ENCODE measurements at regions not wholly inside any gene's neighbourhood (a gene's known extent, or its start where the extent isn't known, plus 50 kb on each side); places are given as distances from the start of the nearest gene placed in this dataset.

DNA sequence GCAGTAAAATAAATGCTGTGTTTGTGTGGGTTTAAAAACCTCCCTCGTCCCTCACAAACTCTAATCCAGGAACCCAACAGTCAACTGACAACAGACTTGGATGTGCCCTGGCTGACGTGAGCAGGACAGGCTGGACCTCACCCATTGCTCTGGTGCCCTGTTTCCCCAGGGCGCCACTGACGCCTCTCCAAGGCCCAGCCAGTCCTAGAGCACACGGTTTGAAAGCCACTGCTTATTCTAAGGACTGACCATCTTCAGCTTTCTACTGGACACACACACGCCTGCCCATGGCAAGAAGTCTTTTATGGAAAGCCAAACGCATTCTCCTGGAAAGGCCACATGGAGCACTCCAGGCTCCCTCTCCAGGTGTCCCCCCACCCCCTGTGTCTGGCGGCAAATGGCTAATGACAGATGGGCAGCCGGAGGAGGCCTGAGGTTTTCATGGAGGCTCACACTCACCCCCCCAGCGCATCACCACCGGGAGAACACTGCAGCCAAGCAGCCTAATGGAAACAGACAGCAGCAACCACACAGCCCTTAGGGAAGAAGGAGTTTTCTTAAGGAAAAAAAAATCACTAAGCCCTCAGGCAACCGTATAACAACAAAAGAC is 319.2 kb downstream of the SOX9 start:
- Histone ChIP-seq H3K27me3 (ENCODE audit: insufficient read depth, low read length, poor library complexity, severe bottlenecking) (no peaks in the 10 kb centered on the region), H3K4me2 (ENCODE audit: low read depth, low read length, poor library complexity, severe bottlenecking) (no peak overlapping the region), H3K79me2 (ENCODE audit: insufficient read depth, low read length) (no peaks in the 10 kb centered on the region), H3K4me3 (ENCODE audit: low read length, poor library complexity, severe bottlenecking) (no peak overlapping the region), H3K9ac (ENCODE audit: low read depth, low read length, poor library complexity, severe bottlenecking) (no peak overlapping the region), H2AFZ (ENCODE audit: low read length) (no peak overlapping the region), H3K4me1 (ENCODE audit: insufficient read depth, low read length, poor library complexity, severe bottlenecking) (no peaks in the 10 kb centered on the region), H3K9me3 (ENCODE audit: insufficient read depth, low read depth, low read length) (peaks cover 10% of the 10 kb centered on the region; the same call in 1 of the 2 replicates), H3F3A (ENCODE audit: low read depth) (no peaks in the 10 kb centered on the region), H3K9me2 (replicated peaks; ENCODE audit: low read depth, low read length) (no peaks in the 10 kb centered on the region), H3K36me3 (ENCODE audit: insufficient read depth, low read length) (no peaks in the 10 kb centered on the region), H4K20me1 (ENCODE audit: insufficient read depth, low read length, poor library complexity, severe bottlenecking) (no peaks in the 10 kb centered on the region)
- TF ChIP-seq, protein P1, sequence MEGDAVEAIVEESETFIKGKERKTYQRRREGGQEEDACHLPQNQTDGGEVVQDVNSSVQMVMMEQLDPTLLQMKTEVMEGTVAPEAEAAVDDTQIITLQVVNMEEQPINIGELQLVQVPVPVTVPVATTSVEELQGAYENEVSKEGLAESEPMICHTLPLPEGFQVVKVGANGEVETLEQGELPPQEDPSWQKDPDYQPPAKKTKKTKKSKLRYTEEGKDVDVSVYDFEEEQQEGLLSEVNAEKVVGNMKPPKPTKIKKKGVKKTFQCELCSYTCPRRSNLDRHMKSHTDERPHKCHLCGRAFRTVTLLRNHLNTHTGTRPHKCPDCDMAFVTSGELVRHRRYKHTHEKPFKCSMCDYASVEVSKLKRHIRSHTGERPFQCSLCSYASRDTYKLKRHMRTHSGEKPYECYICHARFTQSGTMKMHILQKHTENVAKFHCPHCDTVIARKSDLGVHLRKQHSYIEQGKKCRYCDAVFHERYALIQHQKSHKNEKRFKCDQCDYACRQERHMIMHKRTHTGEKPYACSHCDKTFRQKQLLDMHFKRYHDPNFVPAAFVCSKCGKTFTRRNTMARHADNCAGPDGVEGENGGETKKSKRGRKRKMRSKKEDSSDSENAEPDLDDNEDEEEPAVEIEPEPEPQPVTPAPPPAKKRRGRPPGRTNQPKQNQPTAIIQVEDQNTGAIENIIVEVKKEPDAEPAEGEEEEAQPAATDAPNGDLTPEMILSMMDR (conservative IDR thresholded peaks at IDR 0.05; ENCODE audit: low read length): no peak
- TF ChIP-seq EZH2phosphoT487 (IDR thresholded peaks at IDR 0.05; ENCODE audit: borderline replicate concordance): no peak

DNA sequence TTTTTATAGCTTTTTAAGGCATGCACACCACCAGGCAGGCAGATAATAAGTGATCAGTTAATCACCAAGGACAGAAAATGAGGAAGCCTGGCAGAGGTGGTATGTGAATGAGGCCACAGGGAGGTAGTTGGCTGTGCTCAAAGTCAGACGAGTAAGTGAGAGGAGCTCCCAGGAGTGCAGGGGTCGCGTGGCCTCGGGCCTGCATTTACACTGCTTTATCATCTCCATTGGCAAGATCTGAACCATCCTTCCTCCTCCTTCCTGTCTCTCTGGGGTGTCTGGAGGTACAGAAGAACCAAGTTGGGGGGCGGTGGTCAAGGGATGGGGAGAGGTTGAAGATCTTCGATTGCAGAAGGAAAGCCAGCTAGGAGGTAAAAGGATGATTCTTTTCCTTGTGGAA is 320.1 kb downstream of the SOX9 start:
- Histone ChIP-seq H3F3A (ENCODE audit: low read depth) (no peaks in the 10 kb centered on the region), H2AFZ (ENCODE audit: low read length) (no peak overlapping the region), H3K4me1 (ENCODE audit: insufficient read depth, low read length, poor library complexity, severe bottlenecking) (no peaks in the 10 kb centered on the region), H3K36me3 (ENCODE audit: insufficient read depth, low read length) (no peaks in the 10 kb centered on the region), H3K9me3 (ENCODE audit: insufficient read depth, low read depth, low read length) (peaks cover 10% of the 10 kb centered on the region; the same call in 1 of the 2 replicates), H3K9ac (ENCODE audit: low read depth, low read length, poor library complexity, severe bottlenecking) (no peak overlapping the region), H3K4me3 (ENCODE audit: low read length, poor library complexity, severe bottlenecking) (no peak overlapping the region), H4K20me1 (ENCODE audit: insufficient read depth, low read length, poor library complexity, severe bottlenecking) (no peaks in the 10 kb centered on the region), H3K27me3 (ENCODE audit: insufficient read depth, low read length, poor library complexity, severe bottlenecking) (no peaks in the 10 kb centered on the region), H3K4me2 (ENCODE audit: low read depth, low read length, poor library complexity, severe bottlenecking) (no peak overlapping the region), H3K79me2 (ENCODE audit: insufficient read depth, low read length) (no peaks in the 10 kb centered on the region), H3K9me2 (replicated peaks; ENCODE audit: low read depth, low read length) (no peaks in the 10 kb centered on the region)
- TF ChIP-seq EZH2phosphoT487 (IDR thresholded peaks at IDR 0.05; ENCODE audit: borderline replicate concordance): no peak
- TF ChIP-seq, protein P1 (conservative IDR thresholded peaks at IDR 0.05; ENCODE audit: low read length): no peak

DNA sequence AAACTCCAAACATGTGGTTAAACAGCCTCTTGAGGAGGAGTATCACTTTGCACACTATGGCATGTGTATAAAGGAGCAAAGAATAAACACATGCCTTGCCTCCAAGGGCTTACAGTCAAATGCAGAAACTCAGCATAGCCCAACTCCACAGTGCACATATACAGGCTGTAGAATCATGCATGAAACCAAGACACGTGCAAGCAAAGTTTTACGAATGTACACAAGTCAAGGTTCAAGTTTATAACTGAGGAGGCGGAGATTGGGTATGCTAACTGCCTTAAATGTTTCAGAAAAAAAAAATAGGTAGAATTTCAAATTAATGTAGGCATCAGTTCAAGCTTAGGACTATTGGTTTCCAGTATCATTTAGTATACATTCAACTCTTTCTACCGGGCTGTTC is 321.1 kb downstream of the SOX9 start:
- Histone ChIP-seq H3K4me3 (ENCODE audit: low read length, poor library complexity, severe bottlenecking) (no peak overlapping the region), H3K79me2 (ENCODE audit: insufficient read depth, low read length) (no peaks in the 10 kb centered on the region), H3K4me1 (ENCODE audit: insufficient read depth, low read length, poor library complexity, severe bottlenecking) (no peaks in the 10 kb centered on the region), H3K9me3 (ENCODE audit: insufficient read depth, low read depth, low read length) (peaks cover 10% of the 10 kb centered on the region; the same call in 1 of the 2 replicates), H2AFZ (ENCODE audit: low read length) (no peak overlapping the region), H3F3A (ENCODE audit: low read depth) (no peaks in the 10 kb centered on the region), H4K20me1 (ENCODE audit: insufficient read depth, low read length, poor library complexity, severe bottlenecking) (no peaks in the 10 kb centered on the region), H3K36me3 (ENCODE audit: insufficient read depth, low read length) (no peaks in the 10 kb centered on the region), H3K27me3 (ENCODE audit: insufficient read depth, low read length, poor library complexity, severe bottlenecking) (no peaks in the 10 kb centered on the region), H3K9me2 (replicated peaks; ENCODE audit: low read depth, low read length) (no peaks in the 10 kb centered on the region), H3K9ac (ENCODE audit: low read depth, low read length, poor library complexity, severe bottlenecking) (no peak overlapping the region), H3K4me2 (ENCODE audit: low read depth, low read length, poor library complexity, severe bottlenecking) (no peak overlapping the region)
- TF ChIP-seq, protein P1 (conservative IDR thresholded peaks at IDR 0.05; ENCODE audit: low read length): no peak
- no peak for TF ChIP-seq EZH2phosphoT487 (IDR thresholded peaks at IDR 0.05; ENCODE audit: borderline replicate concordance)

Data from Loucy (cell line).